Fibroblast of skin of scalp (primary cell): ENCODE measurements at regions not wholly inside any gene's neighbourhood (a gene's known extent, or its start where the extent isn't known, plus 50 kb on each side); places are given as distances from the start of the nearest gene placed in this dataset.
A peak's percentile ranks its signal among the peaks of the same experiment; 100 is the strongest.

ENCODE experiments used
- DNase-seq: peaks from one replicate; pipeline ENCODE4 v3.0.0-alpha.2; 2013

DNA sequence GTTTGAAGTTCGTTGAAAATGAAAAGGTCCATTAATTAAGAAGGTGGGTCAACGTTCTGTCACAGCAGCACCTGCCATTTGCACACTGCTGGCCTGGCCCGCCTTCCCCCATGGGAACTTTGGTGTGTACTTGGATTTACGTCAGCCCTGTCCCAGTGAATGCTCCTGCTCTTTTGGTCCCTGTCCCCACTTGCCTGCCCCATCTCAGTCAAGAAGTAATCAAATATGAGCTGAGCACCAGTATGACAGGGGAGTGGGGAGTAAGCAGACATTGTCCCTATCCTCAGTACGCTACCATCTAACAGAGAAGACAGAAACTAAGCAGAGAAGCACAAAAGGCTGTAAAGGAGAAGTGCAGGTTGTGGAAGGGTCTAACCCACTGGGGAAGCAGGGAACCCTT, 65.1 kb downstream of the SLC4A3 start:
- no peak for DNase-seq

DNA sequence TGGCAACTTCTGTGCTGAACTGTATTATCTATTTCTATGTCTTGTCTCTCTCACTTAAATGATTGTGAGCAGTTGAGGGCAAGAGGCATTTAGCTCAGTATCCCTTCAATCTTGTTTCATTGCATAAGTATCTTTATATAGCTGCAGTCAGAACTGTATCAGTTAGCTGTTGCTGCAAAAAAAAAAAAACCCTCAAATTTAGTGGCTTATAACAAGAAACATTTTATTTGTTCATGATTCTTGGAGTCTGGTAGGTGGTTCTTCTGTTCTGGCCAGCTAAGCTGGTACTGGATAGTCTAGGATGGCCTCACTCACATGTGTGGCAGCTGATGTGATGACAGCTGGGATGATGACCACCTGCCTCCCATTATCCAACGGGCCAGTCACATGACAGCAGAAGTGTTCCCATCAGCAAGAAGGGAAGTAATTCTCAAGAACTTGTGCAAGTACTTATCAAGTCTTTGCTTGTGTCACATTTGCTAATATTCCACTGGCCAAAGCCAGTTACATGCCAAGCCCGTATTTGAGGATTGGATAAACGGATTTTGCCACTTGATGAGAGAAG, 67.8 kb downstream of the SLC4A3 start:
- DNase-seq: no peak

DNA sequence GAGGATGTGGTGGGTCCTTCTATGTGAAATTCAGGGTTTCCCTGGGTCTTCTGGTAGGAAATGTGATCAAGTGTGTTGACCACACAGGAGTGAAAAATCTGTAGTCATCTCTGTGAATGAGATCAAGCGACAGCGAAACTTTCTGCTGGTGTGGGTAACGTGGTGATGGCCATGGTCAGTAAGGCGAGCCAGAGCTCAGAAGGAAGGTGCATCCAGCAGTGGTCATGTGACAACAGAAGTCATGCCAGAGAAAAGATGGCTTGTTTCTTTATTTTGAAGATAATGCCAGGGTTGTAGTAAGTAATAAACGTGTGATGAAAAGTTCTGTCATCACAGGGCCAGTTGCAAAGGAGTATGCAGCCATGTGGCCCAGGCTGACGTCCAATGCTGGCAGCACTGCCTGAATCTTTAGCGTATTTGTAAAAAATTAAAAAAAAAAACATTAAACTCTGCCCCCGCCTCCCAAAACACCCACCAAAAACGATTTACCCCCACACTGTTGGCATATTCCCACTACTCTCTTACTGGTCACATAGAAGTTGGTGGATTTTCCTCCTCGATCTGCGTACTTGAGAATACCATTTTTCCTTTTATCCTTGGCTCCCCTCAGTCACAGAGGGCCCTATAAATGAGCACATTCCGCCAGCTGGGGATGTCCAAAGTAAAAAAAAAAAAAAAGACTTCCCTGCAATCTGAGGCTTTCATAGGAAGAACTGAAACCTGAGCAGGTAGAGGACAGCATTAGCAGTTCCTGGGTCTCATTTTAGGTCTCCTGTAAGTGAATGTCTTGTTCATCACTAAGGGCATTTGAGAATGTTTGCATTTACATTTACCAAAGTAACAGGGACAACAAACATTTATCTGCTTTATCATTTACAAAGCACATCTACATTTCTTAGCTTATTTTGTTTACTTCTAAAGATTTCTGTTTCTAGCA, 70.6 kb downstream of the SLC4A3 start:
- DNase-seq: no peak

DNA sequence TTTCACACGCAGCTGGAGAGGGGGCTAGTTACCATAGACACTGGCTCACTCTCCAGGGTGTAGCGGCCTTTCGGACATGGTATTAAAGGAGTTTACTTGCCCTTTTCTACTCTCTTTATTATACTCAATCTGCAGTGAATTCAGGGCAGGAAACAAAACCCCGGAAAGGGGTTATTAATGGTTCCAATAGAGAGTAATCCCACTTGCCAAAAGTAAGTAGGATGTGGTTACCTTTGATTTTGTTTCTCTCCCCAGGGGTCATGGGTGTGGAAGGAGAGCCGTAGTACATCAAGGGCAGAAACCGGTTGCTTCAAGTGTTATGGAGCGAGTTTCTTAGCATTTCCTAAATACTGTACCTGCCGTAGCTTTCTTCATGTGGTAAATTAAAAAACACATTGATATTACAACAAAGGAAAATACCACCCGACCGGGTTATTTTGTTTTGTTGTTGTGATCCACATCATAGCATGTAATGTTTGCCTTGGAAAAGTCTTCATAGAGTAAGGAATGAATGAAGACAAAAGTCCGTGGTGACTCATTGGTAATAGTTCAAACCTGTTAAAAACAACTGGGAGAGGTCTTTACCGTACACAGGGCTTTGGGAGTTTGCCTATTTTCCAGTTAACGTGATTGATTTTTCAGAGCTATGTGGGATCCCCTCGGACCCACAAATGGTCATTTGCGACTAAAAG, 71.5 kb downstream of the SLC4A3 start:
- no peak for DNase-seq

DNA sequence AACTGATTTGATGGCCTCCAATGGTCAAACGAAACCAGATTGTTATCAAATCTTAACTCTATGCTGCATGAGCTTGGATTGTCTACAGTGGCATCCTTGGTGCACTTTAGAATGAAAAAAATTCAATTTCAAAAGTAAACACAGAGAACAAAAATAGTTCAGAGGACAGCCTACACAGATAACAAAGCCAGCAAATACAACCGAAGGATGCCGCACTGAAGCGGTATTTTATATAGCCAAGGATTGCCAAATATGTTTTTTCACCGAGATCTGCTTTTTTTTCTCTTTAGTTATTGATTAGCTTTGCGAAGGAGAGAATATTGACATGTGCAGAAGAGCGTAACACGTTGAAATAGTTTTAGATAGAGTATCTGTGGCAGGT, 72.0 kb downstream of the SLC4A3 start:
- no peak for DNase-seq

DNA sequence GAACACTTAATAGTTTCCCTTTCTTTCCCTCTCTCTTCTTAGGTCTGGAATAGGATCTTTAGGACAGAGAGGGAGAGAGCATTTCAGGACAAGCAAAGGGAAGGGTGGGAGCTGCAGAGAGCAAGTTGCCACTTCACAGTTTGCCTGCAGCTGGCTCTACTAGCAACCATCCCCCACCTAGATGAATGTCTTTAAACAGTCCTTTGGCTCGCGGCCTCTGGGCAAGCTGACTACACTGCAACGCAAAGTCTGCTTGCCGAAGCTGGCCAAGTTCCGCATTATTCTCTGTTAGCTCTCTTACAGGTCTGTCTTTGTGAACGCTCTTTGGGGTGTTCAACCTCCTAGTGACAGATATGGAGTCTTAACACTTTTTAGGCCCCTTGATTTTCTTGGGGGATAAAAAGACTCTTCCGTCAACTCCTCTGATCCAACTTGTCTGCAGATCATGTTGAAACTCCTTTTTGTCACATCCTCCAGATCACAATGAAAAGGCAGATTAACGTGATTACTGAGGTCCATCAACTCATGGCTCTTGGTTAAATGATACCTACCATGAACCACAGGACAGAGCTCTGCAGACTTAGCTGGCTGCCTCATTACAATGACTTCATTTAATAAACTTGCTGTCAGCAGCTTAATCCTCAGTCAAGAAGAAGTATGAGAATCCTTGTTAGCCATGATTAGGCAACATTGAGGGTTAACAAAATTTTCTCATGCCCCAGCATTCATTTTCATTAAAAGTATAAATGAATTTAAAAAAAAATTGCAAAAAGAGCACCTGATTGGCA, 74.6 kb downstream of the SLC4A3 start:
- peak; percentile 23 for DNase-seq

DNA sequence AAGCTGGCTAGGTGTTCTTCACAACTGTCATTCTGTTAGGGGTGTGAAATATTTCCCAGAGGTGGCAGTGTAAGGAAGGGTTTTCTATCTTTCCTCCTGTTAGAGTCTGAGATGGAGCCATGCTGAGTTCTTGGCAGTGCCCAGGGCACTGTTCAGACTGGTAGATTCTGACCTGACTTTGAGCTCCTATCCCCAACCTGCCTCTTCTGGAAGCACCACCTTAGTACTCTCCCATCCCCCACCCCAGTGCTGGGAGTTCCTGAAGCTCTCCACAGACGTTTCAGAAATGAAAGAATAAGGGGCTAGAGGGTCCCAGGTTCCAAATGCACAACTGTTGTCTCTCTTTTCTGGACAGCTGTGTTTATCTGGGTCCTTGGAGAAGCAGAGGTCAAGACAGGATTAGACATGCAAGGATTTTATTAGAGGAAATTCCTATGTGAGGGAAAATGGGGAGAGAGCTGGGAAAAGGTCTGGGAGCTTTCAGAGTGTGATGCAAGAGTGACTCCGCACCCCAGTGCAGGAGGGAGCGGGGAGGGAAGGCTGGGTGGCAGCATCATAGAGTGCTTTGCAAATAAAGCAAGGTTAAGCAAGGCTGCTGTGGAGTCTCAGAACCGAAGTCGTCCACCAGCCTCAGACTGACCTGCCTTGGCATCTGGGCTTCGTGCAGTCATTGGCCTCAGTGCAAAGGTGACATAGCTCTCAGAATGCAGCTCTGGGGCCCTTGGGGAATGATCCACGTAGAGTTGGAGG, 75.5 kb downstream of the SLC4A3 start:
- no peak for DNase-seq

DNA sequence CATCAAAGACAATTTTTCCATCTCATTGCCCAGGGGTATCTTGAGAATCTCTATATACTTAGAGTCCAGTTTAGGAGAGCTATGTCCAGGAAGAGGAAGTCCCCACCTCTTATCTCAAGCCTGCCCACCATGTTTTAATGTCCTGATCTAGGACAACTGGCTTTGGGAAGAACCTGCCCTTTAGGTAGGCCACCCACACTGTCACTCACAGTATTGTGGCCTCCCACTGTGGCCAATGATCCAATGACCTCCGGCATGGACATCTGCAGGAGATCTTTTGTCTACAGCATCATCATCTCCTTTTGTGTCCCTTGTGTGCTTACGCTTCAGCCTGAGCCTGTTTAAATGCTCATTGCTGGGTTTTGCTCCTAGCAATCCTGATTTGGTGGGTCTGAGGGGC, 77.4 kb downstream of the SLC4A3 start:
- no peak for DNase-seq

DNA sequence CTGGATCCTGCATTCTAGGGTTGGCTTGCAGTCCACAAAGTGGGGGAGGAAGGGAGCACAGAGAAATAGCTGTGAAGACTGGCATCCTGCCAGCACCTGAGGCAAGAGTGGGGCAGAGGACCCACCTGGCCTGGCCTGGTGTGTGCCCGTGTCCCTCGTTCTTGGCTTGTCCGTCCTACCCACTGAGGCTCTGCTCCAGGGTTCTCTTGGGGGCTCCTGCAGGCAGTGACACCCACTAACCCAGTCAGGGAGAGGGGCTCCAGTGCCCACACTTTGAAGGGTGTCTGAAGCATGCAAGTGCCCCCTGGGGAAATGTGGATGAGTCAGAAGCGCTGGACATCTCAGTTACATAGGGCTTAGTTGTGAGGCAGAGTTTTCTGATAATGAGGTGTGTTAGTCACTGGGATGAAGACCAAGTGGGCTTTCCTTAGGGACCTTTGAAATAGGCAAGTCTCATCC, 79.4 kb downstream of the SLC4A3 start:
- peak; percentile 48 for DNase-seq

DNA sequence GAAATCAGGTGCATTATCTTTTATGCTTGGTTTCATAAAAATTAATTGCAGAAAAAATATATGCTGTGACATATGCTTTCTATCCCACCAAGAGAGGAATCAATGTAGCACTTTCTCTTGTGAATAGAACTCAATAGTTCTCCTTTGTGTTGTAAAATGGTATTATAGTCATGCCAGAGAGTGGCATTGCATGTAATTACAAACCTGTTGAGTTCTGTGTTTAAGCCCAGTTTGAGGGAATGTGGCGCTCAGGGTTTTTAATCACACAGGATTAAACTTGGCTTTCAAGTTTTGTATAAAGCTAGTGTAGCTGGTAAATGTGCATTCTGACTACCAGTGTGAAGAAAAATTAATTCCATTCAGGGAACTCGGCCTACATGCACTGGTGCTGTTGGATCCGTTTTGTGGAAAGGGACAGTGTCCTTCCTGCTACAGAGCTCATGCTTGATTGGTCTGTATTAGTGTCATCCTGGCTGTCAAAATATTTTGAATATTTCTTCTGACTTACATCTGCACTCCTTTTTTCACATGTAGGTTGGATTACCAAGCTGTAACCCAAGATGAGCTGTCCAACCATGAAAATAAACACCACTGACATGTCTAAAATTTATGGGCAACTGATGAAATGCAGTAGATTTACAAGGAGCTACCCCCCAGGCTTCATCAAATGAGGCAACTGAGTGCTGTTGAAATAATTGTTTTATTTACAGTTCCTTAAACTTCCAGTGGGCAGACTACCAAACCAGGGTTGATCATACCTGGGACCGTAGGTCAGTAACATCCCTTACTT, 80.3 kb downstream of the SLC4A3 start:
- peak; percentile 23 for DNase-seq

DNA sequence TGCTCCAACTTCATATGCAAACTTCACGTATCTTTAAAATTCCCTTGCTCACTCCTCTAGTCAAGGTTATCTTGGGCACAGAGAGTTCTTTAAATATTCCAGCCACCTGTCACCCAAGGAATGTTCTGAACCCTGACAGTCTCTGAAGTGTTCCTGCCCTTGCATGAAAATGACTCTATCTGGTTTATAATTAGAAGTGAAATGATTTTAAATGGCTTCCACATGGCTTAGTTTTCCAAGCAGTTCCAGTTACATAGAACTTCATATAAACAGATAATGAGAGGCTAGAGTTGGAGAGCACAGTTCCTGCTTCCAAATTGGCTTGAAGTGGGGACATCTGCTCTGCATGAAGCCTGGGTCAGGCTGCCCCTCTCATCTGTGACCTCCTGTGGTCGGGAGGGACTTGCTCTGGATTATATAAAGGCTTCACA, 81.9 kb downstream of the SLC4A3 start:
- DNase-seq: no peak

DNA sequence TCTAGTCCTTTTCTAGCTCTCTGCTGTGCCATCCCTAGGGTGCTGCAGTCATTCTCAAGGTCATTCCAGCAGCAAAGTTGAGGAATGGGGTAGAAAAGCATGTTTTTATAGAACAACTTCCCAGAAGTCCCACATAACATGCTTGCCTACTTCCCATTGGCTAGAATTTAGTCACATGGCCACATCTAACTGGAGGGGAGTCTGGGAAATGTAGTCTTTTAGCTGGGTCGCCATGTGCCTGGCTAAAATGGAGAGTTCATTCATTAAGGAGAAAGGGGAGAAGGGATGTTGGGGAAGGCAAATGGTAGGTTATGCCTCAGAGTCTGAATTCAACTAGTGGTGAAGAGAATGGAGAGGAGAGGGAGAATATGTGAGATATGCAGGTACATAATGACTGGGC, 85.7 kb downstream of the SLC4A3 start:
- DNase-seq: peak; percentile 38

DNA sequence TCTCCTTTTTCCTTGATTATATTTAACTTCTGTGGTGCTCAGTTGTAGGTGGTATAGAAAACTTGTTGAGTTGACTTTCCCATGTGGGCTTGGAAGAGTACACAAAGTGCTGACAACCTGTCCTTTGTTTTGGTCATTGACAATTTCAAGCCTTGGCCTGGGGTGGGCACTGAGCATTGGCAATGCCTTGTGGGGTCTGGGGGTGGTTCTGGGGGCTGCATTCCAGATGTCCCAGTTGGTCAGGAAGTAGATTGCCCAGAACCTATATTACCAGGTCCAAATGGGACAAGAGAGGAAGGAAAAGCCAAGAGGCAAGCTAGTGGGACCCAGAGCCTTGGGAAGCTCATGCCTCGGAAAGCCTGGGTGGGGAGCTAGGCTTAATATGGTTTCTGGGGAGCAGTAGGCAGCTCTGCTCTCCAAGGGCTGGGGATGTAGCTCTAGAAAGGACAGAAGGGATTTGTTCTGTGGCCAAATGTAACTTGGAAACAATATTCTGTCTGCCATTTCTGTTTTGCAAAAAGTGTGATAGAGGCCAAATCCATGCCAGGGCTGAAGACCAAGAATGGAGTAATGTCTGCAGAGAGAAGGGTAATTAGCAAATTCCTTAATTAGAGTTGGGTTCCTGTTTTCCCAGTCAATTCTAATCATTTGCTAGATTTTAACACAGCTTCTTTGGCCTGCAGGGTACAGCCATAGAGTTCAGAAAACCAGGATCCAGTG, 87.4 kb downstream of the SLC4A3 start:
- no peak for DNase-seq

DNA sequence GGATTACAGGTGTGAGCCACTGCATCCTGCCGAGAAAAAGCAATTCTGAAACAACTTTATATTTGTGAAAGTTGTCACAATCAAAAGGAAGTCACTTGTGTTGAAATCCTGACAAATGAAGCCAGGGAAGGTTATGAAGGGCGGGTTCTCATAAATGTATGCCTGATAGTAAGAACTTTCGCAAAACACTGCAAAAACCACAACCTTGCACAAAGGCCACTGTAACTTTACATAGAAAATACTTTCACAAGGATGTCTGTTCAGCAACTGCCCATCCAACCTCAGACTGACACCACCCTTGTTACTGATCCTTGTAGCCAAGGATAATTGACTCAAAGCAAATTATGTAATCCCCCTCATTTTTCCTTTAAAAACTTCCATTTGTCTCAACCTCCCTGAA, 90.6 kb downstream of the SLC4A3 start:
- DNase-seq: no peak

DNA sequence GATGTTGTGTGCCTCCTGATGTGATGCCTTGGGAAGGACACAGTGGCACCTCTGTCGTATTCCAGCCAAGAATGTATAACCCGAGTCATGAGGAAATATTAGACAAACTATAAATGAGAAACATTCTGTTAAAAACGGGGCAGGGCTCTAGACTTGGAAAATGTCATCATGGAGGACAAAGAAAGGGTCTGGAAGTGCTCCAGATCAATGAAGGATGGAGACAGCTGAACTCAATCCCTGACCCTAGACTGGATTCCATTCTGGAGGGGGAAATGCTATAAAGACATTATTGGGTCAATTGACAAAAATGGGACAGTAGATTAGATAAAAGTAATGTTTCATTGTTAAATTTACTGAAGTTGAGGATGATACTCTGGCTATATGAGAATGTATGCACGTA, 92.1 kb downstream of the SLC4A3 start:
- no peak for DNase-seq

DNA sequence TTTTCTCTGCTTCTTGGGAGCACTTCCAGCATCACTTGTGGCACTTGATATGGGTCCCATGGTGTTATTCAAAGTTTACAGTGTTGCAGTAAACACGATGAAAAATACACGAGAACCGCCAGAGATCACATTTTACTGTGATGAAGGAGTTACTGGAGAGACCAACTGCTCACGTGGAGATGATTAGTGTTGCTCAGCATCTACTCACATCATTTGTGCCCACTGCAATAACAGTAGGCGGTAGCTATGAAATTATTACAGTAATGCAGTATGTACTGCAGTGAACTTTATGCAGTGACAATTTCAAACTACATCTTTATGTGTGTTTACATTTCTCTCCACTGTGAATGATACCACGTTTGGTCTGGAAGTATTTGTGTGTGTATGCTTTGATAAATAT, 93.5 kb downstream of the SLC4A3 start:
- DNase-seq: no peak

DNA sequence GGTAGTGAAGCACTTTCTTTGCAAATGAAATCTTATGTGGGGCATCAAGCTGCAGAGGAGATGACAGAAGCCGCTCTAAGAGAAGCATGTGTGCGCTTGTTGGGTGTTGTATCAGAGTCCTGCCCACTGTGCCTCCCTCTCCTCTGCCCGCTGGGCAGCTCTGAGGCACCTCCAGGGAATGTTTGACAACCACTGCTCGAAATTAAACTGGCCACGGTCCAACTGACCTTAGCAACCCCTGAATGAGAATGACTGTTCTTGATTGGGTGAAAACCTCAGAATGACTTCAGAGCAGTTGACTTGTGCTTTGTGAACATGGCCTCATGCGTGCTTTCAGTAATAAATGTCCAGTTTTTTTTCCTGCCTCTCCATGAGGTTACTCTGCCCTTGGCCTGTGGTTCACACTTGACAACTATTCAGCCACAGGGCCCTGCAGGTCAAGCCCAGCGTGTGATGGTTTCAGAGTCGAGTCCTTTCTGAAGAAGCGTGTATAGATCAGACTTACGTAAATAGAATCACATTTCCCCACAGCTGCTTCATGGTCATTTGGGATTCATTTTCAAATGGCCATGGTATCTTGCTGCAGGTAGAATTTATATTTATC, 94.9 kb downstream of the SLC4A3 start:
- peak; percentile 36 for DNase-seq

DNA sequence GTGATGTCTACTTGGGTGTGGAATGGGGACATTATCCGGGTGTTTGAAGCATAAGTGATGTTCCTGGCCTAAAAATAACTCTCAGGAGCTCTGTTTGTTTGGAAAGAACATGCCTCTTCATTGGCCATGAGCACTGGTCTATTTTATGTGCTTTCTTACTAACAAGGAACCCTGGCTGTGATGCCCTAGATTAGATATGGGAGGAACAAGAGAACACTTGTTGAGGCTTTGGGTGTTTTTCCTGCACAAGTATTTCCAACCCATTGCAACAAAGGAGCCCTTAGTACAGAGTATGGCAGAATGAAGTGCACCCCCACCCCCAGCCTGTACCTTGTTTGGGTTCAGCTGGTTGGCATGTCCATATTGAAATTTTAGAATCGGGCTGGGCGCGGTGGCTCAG, 95.9 kb downstream of the SLC4A3 start:
- no peak for DNase-seq

DNA sequence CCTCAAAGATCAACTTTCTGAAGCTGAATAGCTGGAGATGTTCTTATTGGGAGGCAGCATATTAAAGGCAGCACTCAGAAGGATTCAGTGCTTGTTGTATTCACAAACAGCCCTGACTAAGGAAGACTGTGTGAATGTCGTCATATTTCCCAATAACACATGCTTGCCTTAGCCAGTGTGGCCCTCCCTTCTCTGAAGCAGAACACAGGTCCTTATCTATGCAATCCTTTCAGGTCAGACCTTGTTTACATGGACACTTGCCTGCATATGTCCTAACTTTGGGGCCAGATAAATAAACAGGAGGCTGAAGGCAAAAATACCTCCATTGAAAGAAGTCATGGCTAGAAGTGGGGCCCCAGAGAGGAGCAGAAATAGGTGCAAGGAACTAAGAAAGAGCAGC, 97.2 kb downstream of the SLC4A3 start:
- no peak for DNase-seq

DNA sequence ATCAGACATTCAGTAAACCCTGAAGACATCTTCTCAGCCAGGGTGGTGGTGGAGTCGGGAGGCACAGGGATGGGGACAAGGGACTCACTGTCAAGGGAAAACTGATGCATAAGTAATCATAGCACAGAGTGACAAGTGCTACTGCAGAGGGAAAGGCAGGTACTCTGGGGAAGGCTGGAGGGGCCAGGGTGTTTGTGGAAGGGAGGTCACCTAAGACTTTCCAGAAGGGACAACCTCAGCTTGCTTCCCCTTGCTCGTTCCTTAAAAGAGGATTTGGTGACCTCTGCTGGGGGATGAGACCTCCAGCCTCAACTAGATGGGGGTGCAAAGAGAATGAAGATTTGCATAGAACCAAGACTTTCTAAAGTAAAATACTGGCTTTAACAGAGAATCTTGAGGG, 99.5 kb downstream of the SLC4A3 start:
- no peak for DNase-seq
